NCI-H526 treated with DMSO at 0.1 percent for 48 hours (cell line): ENCODE measurements at regions not wholly inside any gene's neighbourhood (a gene's known extent, or its start where the extent isn't known, plus 50 kb on each side); places are given as distances from the start of the nearest gene placed in this dataset.
"Not testable (repeated sequence)": the region's sequence is repeated elsewhere in the genome, so short reads cannot be mapped to it uniquely, and the experiment has no call there.

Experiments
- DNase-seq: peaks from one replicate; lab custom pipeline; 2025; lab: John Stamatoyannopoulos, UW

GRCh38 chr7:125127304-125127703 lies 197.7 kb upstream of the POT1 start:
- no peak for DNase-seq

GRCh38 chr7:125126376-125126775 lies 196.8 kb upstream of the POT1 start:
- DNase-seq, result no peak

- no peak for DNase-seq
These were observed 195.7 kb upstream of the POT1 start for GRCh38 chr7:125125315-125125714.

- DNase-seq, result no peak
These were observed 192.5 kb upstream of the POT1 start for GRCh38 chr7:125122173-125122572.

- DNase-seq, result no peak
These were observed 190.0 kb upstream of the POT1 start for GRCh38 chr7:125119559-125120115.

GRCh38 chr7:125118444-125118843 lies 188.8 kb upstream of the POT1 start:
- DNase-seq, result no peak

GRCh38 chr7:125112850-125113249 lies 183.2 kb upstream of the POT1 start:
- DNase-seq, result no peak

GRCh38 chr7:125099519-125099918 lies 169.9 kb upstream of the POT1 start:
- DNase-seq, result no peak

GRCh38 chr7:125098377-125098970 lies 168.8 kb upstream of the POT1 start:
- no peak for DNase-seq

GRCh38 chr7:125090596-125090995 lies 161.0 kb upstream of the POT1 start:
- no peak for DNase-seq

- DNase-seq, result no peak
These were observed 159.5 kb upstream of the POT1 start for GRCh38 chr7:125089171-125089570.

- no peak for DNase-seq
These were observed 158.9 kb upstream of the POT1 start for GRCh38 chr7:125088555-125088954.

- no peak for DNase-seq
These were observed 155.5 kb upstream of the POT1 start for GRCh38 chr7:125085084-125085483.

- no peak for DNase-seq
These were observed 154.6 kb upstream of the POT1 start for GRCh38 chr7:125084196-125084595.

- no peak for DNase-seq
These were observed 144.5 kb upstream of the POT1 start for GRCh38 chr7:125074141-125074540.

- DNase-seq, result no peak
These were observed 135.9 kb upstream of the POT1 start for GRCh38 chr7:125065546-125065945.

- no peak for DNase-seq
These were observed 135.4 kb upstream of the POT1 start for GRCh38 chr7:125065001-125065400.

- no peak for DNase-seq
These were observed 132.3 kb upstream of the POT1 start for GRCh38 chr7:125061776-125062397.

- DNase-seq, result not testable (repeated sequence)
These were observed 131.6 kb upstream of the POT1 start for GRCh38 chr7:125061083-125061745.

- DNase-seq, result peak; percentile 29
These were observed 130.3 kb upstream of the POT1 start for GRCh38 chr7:125059861-125060456.

GRCh38 chr7:125057963-125058362 lies 128.3 kb upstream of the POT1 start:
- DNase-seq, result no peak

GRCh38 chr7:125055376-125055775 lies 125.8 kb upstream of the POT1 start:
- DNase-seq, result no peak

GRCh38 chr7:125046767-125047166 lies 117.1 kb upstream of the POT1 start:
- no peak for DNase-seq
